ENCODE measurements at regions not wholly inside any gene's neighbourhood (a gene's known extent, or its start where the extent isn't known, plus 50 kb on each side); places are given as distances from the start of the nearest gene placed in this dataset.

DNA sequence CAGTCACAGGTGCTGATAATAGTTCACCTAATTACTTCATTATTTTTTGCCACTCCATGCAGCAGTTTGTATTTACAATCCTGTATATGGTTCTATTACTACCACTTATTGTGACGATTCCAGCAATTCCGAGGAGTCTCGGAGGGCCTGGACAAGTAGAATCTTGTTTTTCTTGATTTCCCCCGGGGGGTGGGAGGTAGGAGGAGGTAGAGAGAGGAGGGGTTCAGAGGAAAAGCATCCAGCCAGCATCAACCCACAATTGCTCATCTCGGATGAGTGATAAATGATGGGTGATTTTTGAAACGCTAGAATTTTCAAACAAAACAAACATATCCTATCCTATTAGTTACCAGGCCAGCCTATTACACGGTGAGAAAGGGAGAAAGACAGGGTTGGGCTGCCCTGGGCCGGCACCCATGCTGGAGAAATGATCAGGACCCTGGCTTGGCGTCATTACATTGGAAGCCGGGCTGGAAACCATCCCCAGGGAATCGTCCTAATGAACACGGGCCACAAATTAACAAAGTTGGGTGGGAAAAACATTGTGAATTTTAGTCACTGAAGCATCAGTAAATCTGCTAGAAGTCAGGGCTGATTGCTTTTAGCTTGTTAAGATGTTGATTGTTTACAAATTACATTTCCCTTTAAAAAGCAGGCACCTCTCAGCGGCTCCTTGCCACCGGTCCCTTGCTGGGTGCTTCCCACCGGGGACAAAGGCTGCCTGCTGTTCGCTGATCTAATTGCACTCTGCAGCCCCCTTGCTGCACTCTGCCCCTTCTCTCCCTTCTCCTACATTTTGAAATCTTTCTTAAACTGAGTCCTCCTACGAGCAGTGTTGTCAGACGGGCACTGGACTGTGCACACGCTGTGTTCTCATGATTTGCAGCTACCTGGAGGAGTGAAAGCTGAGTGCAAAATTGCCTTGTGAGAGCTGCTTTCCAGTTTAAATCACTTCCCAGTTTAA, 95.5 kb downstream of the FAM204A start:
- H3K27ac ChIP-seq (ENCODE audit: low read depth, low read length, poor library complexity, severe bottlenecking), result no peak overlapping the region
- CTCF ChIA-PET, result no interaction called here
- intact Hi-C loops (cut with micrococcal nuclease; ENCODE audit: unreplicated experiment), result loop anchor here (10.0 kb wide), 2 partner anchors 382 to 542 kb away; no protein-coding TSS in a partner anchor
- peaks cover 56% of the 10 kb centered on the region for H3K27me3 ChIP-seq (replicated peaks; ENCODE audit: insufficient read depth, low read depth, low read length, poor library complexity)
- H3K4me1 ChIP-seq (ENCODE audit: insufficient read depth, low read length, poor library complexity, severe bottlenecking), result no peaks in the 10 kb centered on the region
- no peaks in the 10 kb centered on the region for H3K9me3 ChIP-seq (ENCODE audit: low read depth, low read length, poor library complexity, severe bottlenecking)
- BruUV-seq (replicated peaks), result no TSS peak
- POLR2A ChIA-PET (ENCODE audit: low non-redundant PET), result no interaction called here
- H3K4me3 ChIP-seq (ENCODE audit: low read depth, low read length, poor library complexity, severe bottlenecking), result no peak overlapping the region
- DNase-seq (ENCODE audit: low spot score), result no peak
- no peak for TF ChIP-seq EZH2 (IDR thresholded peaks at IDR 0.05; ENCODE audit: borderline replicate concordance, low read depth, low read length, poor library complexity, severe bottlenecking)
- TF ChIP-seq, protein P1, sequence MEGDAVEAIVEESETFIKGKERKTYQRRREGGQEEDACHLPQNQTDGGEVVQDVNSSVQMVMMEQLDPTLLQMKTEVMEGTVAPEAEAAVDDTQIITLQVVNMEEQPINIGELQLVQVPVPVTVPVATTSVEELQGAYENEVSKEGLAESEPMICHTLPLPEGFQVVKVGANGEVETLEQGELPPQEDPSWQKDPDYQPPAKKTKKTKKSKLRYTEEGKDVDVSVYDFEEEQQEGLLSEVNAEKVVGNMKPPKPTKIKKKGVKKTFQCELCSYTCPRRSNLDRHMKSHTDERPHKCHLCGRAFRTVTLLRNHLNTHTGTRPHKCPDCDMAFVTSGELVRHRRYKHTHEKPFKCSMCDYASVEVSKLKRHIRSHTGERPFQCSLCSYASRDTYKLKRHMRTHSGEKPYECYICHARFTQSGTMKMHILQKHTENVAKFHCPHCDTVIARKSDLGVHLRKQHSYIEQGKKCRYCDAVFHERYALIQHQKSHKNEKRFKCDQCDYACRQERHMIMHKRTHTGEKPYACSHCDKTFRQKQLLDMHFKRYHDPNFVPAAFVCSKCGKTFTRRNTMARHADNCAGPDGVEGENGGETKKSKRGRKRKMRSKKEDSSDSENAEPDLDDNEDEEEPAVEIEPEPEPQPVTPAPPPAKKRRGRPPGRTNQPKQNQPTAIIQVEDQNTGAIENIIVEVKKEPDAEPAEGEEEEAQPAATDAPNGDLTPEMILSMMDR (conservative IDR thresholded peaks at IDR 0.05; ENCODE audit: low read depth, low read length), result no peak
- H3K36me3 ChIP-seq (ENCODE audit: insufficient read depth, low read length, poor library complexity, severe bottlenecking), result no peaks in the 10 kb centered on the region

DNA sequence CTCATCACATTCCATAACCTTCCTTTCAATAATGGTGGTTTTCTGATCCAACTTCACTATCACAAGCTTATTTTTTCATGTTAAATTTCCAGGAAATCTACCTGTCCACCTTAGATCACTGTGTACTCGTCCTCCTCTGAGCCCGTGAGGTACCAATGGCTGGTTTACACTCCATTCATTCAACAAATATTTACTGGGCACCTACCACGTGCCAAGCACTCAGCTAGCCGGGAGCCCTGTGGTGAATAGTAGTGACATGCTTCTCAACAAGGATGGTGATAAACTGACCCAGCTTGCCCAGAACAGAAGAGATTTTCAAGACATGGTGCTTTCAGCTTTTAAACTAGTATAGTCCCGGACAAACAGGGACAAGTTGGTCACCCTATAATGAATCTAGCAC, 98.2 kb downstream of the FAM204A start:
- no TSS peak for BruUV-seq (replicated peaks)
- ChIA-PET POLR2A (ENCODE audit: low non-redundant PET) (no interaction called here), CTCF (interaction anchor here (0.8 kb wide), 1 partner anchor 15 kb away, joined by 3 read pairs; no protein-coding TSS in a partner anchor)
- Histone ChIP-seq H3K27me3 (replicated peaks; ENCODE audit: insufficient read depth, low read depth, low read length, poor library complexity) (peaks cover 76% of the 10 kb centered on the region), H3K4me1 (ENCODE audit: insufficient read depth, low read length, poor library complexity, severe bottlenecking) (no peaks in the 10 kb centered on the region), H3K36me3 (ENCODE audit: insufficient read depth, low read length, poor library complexity, severe bottlenecking) (no peaks in the 10 kb centered on the region), H3K9me3 (ENCODE audit: low read depth, low read length, poor library complexity, severe bottlenecking) (no peaks in the 10 kb centered on the region), H3K4me3 (ENCODE audit: low read depth, low read length, poor library complexity, severe bottlenecking) (no peak overlapping the region), H3K27ac (ENCODE audit: low read depth, low read length, poor library complexity, severe bottlenecking) (no peak overlapping the region)
- no peak for DNase-seq (ENCODE audit: low spot score)
- intact Hi-C loops (cut with micrococcal nuclease; ENCODE audit: unreplicated experiment), result loop anchor here (5.0 to 10.0 kb wide), 3 partner anchors 379 to 1027 kb away; no protein-coding TSS in a partner anchor
- TF ChIP-seq EZH2 (IDR thresholded peaks at IDR 0.05; ENCODE audit: borderline replicate concordance, low read depth, low read length, poor library complexity, severe bottlenecking), result no peak
- TF ChIP-seq, protein P1 (conservative IDR thresholded peaks at IDR 0.05; ENCODE audit: low read depth, low read length), result no peak

DNA sequence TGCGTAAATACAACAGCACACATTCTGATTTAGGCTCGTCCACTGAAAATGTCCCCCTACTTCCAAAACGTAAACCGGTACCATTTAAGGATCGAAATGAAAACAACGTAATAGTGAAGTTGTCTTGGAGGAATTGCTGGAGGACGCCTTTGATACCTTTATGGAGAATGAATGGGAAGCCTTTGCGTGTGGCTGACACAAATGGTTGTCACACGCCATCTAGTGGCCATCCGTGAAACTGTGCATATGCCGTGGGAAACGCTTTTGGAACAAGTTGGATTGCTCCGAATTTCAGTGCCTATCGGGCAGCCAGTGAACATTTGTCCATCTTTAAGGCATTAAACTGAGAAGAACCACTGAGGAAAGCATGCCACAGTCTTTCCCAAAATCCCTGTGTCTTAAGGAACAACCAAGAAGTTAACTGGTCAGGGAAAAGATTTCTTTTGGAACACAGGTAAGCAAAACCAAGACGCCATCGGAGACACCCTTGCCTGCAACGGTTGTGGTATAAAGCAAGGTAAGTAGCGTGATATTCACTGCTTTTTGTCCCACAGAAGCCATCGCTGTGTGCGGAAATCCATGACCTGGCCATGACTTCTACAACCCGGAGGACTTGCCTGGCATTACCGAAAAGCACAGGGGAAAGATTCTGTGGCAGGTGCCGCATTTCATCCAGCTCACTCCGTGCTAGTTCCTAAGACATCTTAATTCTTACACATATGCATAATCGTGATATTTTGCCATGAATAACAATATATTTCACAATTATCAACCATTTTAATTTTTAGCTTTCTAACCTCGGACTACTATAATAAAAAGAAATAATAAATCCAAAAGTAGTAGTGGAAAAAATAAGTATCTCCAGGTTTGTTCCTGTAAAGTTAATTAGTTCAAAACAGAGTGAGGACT, 100.6 kb downstream of the FAM204A start:
- DNase-seq (ENCODE audit: low spot score), result peak; percentile 82
- Histone ChIP-seq H3K4me3 (ENCODE audit: low read depth, low read length, poor library complexity, severe bottlenecking) (no peak overlapping the region), H3K9me3 (ENCODE audit: low read depth, low read length, poor library complexity, severe bottlenecking) (no peaks in the 10 kb centered on the region), H3K4me1 (ENCODE audit: insufficient read depth, low read length, poor library complexity, severe bottlenecking) (no peaks in the 10 kb centered on the region), H3K27me3 (replicated peaks; ENCODE audit: insufficient read depth, low read depth, low read length, poor library complexity) (peaks cover 93% of the 10 kb centered on the region), H3K27ac (ENCODE audit: low read depth, low read length, poor library complexity, severe bottlenecking) (no peak overlapping the region), H3K36me3 (ENCODE audit: insufficient read depth, low read length, poor library complexity, severe bottlenecking) (no peaks in the 10 kb centered on the region)
- POLR2A ChIA-PET (ENCODE audit: low non-redundant PET), result no interaction called here
- intact Hi-C loops (cut with micrococcal nuclease; ENCODE audit: unreplicated experiment), result loop anchor here (1.0 to 10.0 kb wide), 5 partner anchors 377 to 1024 kb away; no protein-coding TSS in a partner anchor
- no peak for TF ChIP-seq EZH2 (IDR thresholded peaks at IDR 0.05; ENCODE audit: borderline replicate concordance, low read depth, low read length, poor library complexity, severe bottlenecking)
- TF ChIP-seq, protein P1 (conservative IDR thresholded peaks at IDR 0.05; ENCODE audit: low read depth, low read length), result peak; percentile 90
- no TSS peak for BruUV-seq (replicated peaks)
- CTCF ChIA-PET, result interaction anchor here (0.6 kb wide), 1 partner anchor 743 kb away, joined by 10 read pairs; no protein-coding TSS in a partner anchor

Measured in A673 (cell line).